K562 (cell line): ENCODE measurements at regions not wholly inside any gene's neighbourhood (a gene's known extent, or its start where the extent isn't known, plus 50 kb on each side); places are given as distances from the start of the nearest gene placed in this dataset.

Experiments used
- SP1 ChIP-seq: sonication (generic); formaldehyde crosslinking; IDR thresholded peaks from 2 replicates; pipeline ENCODE4 v1.8.1; 2022; ENCODE audit warnings: mild to moderate bottlenecking, missing genetic modification reagents
- ZFX ChIP-seq: sonication (generic); formaldehyde crosslinking; IDR thresholded peaks from 2 replicates; pipeline ENCODE4 v1.8.0; 2022; ENCODE audit warnings: mild to moderate bottlenecking, missing genetic modification reagents, moderate library complexity
- TF ChIP-seq, protein P1 (sequence below), 3 experiments: IDR thresholded peaks in 2 of 3; conservative IDR thresholded peaks in 1 of 3; 2 replicates each; pipeline ENCODE4 v1.5.1; 2011 to 2012; ENCODE audit warnings: low read length in 3 of 3, mild to moderate bottlenecking in 3 of 3, control low read depth in 2 of 3, improper control_type of control experiment in 1 of 3, inconsistent platforms in 1 of 3, low read depth in 1 of 3, mixed read lengths in 1 of 3, moderate library complexity in 1 of 3; ENCODE audit not compliant: insufficient read depth in 2 of 3

DNA sequence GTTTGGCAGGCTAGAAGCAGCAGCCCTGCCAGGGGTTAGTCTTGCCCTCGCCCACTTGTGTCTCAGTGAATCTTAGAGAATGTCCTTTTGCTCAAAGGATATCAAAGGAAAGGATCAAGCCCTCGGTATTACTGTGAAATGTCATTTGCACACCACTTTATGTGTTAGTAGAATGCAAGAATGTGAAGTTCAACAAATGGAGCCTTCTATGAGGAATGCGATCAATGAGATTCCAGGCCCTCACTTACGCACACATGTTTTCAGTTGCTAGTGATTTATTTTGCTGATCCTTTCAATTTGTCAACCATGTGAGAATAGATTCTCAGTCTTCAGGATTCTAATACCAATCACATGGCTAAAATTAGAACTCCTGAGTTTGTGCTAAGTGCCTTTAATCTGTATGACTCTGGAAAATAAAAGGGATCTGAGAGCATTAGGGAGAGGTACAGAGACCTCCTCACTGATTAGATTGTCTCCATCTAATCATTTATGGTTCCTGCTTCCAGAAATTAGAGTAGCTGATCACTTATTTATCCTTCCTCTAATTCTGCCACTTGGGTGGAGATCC is 123.0 kb upstream of the SP4 start:
- TF ChIP-seq SP1 (CRISPR knock-in tag): no peak
- no peak for TF ChIP-seq ZFX (CRISPR knock-in tag)
- TF ChIP-seq, protein P1, sequence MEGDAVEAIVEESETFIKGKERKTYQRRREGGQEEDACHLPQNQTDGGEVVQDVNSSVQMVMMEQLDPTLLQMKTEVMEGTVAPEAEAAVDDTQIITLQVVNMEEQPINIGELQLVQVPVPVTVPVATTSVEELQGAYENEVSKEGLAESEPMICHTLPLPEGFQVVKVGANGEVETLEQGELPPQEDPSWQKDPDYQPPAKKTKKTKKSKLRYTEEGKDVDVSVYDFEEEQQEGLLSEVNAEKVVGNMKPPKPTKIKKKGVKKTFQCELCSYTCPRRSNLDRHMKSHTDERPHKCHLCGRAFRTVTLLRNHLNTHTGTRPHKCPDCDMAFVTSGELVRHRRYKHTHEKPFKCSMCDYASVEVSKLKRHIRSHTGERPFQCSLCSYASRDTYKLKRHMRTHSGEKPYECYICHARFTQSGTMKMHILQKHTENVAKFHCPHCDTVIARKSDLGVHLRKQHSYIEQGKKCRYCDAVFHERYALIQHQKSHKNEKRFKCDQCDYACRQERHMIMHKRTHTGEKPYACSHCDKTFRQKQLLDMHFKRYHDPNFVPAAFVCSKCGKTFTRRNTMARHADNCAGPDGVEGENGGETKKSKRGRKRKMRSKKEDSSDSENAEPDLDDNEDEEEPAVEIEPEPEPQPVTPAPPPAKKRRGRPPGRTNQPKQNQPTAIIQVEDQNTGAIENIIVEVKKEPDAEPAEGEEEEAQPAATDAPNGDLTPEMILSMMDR (IDR thresholded peaks at IDR 0.05 in 2 of 3, conservative IDR thresholded peaks at IDR 0.05 in 1 of 3; ENCODE audit: insufficient read depth in 2 of 3, low read depth in 1 of 3, low read length in 3 of 3): no peak
